ENCODE measurements at regions not wholly inside any gene's neighbourhood (a gene's known extent, or its start where the extent isn't known, plus 50 kb on each side); places are given as distances from the start of the nearest gene placed in this dataset.

DNA sequence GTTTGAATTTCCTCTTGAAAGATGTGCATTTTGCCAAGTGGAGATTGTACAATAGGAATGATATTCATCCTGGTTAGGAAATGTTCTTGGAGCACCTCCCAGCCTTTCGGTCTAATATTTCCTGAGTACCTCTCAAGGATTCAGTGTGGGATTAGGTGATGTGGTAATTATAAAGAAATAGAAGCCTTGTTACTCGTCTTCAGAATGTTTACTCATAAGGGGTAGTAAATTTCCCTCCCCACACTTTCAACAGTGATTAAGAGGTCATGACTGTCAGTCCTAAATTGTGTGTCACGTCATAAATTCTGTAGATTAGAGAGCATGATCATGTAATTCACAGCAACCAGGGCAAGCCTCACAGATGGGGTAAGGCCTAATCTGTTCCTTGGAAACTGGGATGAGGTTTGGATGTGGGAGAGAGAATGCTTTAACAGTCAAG lies 633.1 kb upstream of the TBL1XR1 start:
- TF ChIP-seq CTCF (IDR thresholded peaks at IDR 0.05) (no peak), EZH2 (IDR thresholded peaks at IDR 0.05; ENCODE audit: borderline replicate concordance, insufficient read depth, low read depth, low read length, poor library complexity, severe bottlenecking) (no peak)
